Fibroblast of the conjunctiva (primary cell): ENCODE measurements at regions not wholly inside any gene's neighbourhood (a gene's known extent, or its start where the extent isn't known, plus 50 kb on each side); places are given as distances from the start of the nearest gene placed in this dataset.

Experiments used
- DNase-seq: peaks from one replicate; pipeline ENCODE4 v3.0.0-alpha.2; 2010; ENCODE audit warnings: low read depth

GRCh38 chr3:24763393-24763792 lies 268.7 kb upstream of the THRB start:
- DNase-seq: no peak

- DNase-seq: no peak
These were observed 269.7 kb upstream of the THRB start for GRCh38 chr3:24764236-24764915.

- no peak for DNase-seq
These were observed 270.7 kb upstream of the THRB start for GRCh38 chr3:24765399-24765798.

GRCh38 chr3:24769918-24770317 lies 275.3 kb upstream of the THRB start:
- DNase-seq: no peak

GRCh38 chr3:24773798-24774197 lies 279.1 kb upstream of the THRB start:
- peak; percentile 53 for DNase-seq

- no peak for DNase-seq
These were observed 286.3 kb upstream of the THRB start for GRCh38 chr3:24780991-24781390.

GRCh38 chr3:24781454-24781853 lies 286.8 kb upstream of the THRB start:
- DNase-seq: no peak

GRCh38 chr3:24793896-24794295 lies 299.2 kb upstream of the THRB start:
- DNase-seq: no peak

- DNase-seq: no peak
These were observed 308.0 kb upstream of the THRB start for GRCh38 chr3:24802614-24803013.

- no peak for DNase-seq
These were observed 309.4 kb upstream of the THRB start for GRCh38 chr3:24804095-24804494.

GRCh38 chr3:24810881-24811280 lies 316.2 kb upstream of the THRB start:
- no peak for DNase-seq

GRCh38 chr3:24812116-24812515 lies 317.5 kb upstream of the THRB start:
- no peak for DNase-seq

GRCh38 chr3:24818055-24818454 lies 323.4 kb upstream of the THRB start:
- no peak for DNase-seq

GRCh38 chr3:24828011-24828410 lies 333.4 kb upstream of the THRB start:
- DNase-seq: no peak

- DNase-seq: no peak
These were observed 333.9 kb upstream of the THRB start for GRCh38 chr3:24828551-24828950.

- DNase-seq: no peak
These were observed 334.4 kb upstream of the THRB start for GRCh38 chr3:24829011-24829581.

GRCh38 chr3:24829629-24830229 lies 335.1 kb upstream of the THRB start:
- DNase-seq: no peak

GRCh38 chr3:24830230-24831152 lies 335.8 kb upstream of the THRB start:
- no peak for DNase-seq

GRCh38 chr3:24831221-24831620 lies 336.6 kb upstream of the THRB start:
- no peak for DNase-seq

- DNase-seq: no peak
These were observed 338.2 kb upstream of the THRB start for GRCh38 chr3:24832891-24833290.

- DNase-seq: no peak
These were observed 339.8 kb upstream of the THRB start for GRCh38 chr3:24834442-24834841.

GRCh38 chr3:24835510-24835909 lies 340.9 kb upstream of the THRB start:
- DNase-seq: no peak

GRCh38 chr3:24837601-24838000 lies 343.0 kb upstream of the THRB start:
- DNase-seq: no peak
